ENCODE measurements at regions not wholly inside any gene's neighbourhood (a gene's known extent, or its start where the extent isn't known, plus 50 kb on each side); places are given as distances from the start of the nearest gene placed in this dataset.
A peak's percentile ranks its signal among the peaks of the same experiment; 100 is the strongest.

GRCh38 chr6:108762394-108762793 lies 85.8 kb upstream of the ARMC2 start:
- ATAC-seq (ENCODE audit: low read depth), result peak; percentile 46
- H3K36me3 Mint-ChIP-seq, result no peaks in the 10 kb centered on the region
- no peak overlapping the region for H3K27ac Mint-ChIP-seq
- DNase-seq (ENCODE audit: low spot score in 2 of 2), result no peak
- H3K9me3 Mint-ChIP-seq, result no peaks in the 10 kb centered on the region
- H3K27me3 Mint-ChIP-seq, result peaks cover 6% of the 10 kb centered on the region
- H3K4me3 Mint-ChIP-seq, result no peak overlapping the region
- H3K4me1 Mint-ChIP-seq, result peaks cover 8% of the 10 kb centered on the region

- no peaks in the 10 kb centered on the region for H3K9me3 Mint-ChIP-seq
- peaks cover 6% of the 10 kb centered on the region for H3K27me3 Mint-ChIP-seq
These were observed 84.2 kb upstream of the ARMC2 start for GRCh38 chr6:108763931-108764579.

GRCh38 chr6:108764580-108764950 lies 83.7 kb upstream of the ARMC2 start:
- no peaks in the 10 kb centered on the region for H3K9me3 Mint-ChIP-seq
- ATAC-seq (ENCODE audit: low read depth), result no peak
- H3K27me3 Mint-ChIP-seq, result peaks cover 6% of the 10 kb centered on the region
- H3K4me3 Mint-ChIP-seq, result no peak overlapping the region
- H3K4me1 Mint-ChIP-seq, result peaks cover 13% of the 10 kb centered on the region
- H3K27ac Mint-ChIP-seq, result no peak overlapping the region
- no peaks in the 10 kb centered on the region for H3K36me3 Mint-ChIP-seq
- no peak for DNase-seq (ENCODE audit: low spot score in 2 of 2)

More at GRCh38 chr6:108763931-108764579, 84.2 kb upstream of the ARMC2 start:
- no peak overlapping the region for H3K4me3 Mint-ChIP-seq
- DNase-seq (ENCODE audit: low spot score in 2 of 2) (no peak), ATAC-seq (ENCODE audit: low read depth) (no peak)
- no peak overlapping the region for H3K27ac Mint-ChIP-seq
- no peaks in the 10 kb centered on the region for H3K36me3 Mint-ChIP-seq
- peaks cover 13% of the 10 kb centered on the region for H3K4me1 Mint-ChIP-seq

- H3K36me3 Mint-ChIP-seq, result no peaks in the 10 kb centered on the region
- peaks cover 3% of the 10 kb centered on the region for H3K9me3 Mint-ChIP-seq
- ATAC-seq (ENCODE audit: low read depth) (no peak), DNase-seq (ENCODE audit: low spot score in 2 of 2) (no peak)
- H3K4me3 Mint-ChIP-seq, result no peak overlapping the region
- no peak overlapping the region for H3K27ac Mint-ChIP-seq
- peaks cover 6% of the 10 kb centered on the region for H3K27me3 Mint-ChIP-seq
- H3K4me1 Mint-ChIP-seq, result peaks cover 13% of the 10 kb centered on the region
These were observed 82.7 kb upstream of the ARMC2 start for GRCh38 chr6:108765495-108765894.

GRCh38 chr6:108766419-108766818 lies 81.8 kb upstream of the ARMC2 start:
- DNase-seq (ENCODE audit: low spot score in 2 of 2) (no peak), ATAC-seq (ENCODE audit: low read depth) (no peak)
- Mint-ChIP-seq H3K36me3 (no peaks in the 10 kb centered on the region), H3K4me3 (no peak overlapping the region), H3K27me3 (peaks cover 2% of the 10 kb centered on the region), H3K4me1 (peaks cover 10% of the 10 kb centered on the region), H3K9me3 (peaks cover 3% of the 10 kb centered on the region), H3K27ac (no peak overlapping the region)

- H3K4me3 Mint-ChIP-seq, result no peak overlapping the region
- H3K36me3 Mint-ChIP-seq, result no peaks in the 10 kb centered on the region
- H3K27ac Mint-ChIP-seq, result no peak overlapping the region
- peaks cover 10% of the 10 kb centered on the region for H3K4me1 Mint-ChIP-seq
- H3K9me3 Mint-ChIP-seq, result peaks cover 3% of the 10 kb centered on the region
- no peak for ATAC-seq (ENCODE audit: low read depth)
- no peak for DNase-seq (ENCODE audit: low spot score in 2 of 2)
- H3K27me3 Mint-ChIP-seq, result peaks cover 2% of the 10 kb centered on the region
These were observed 81.3 kb upstream of the ARMC2 start for GRCh38 chr6:108766886-108767285.

- Mint-ChIP-seq H3K27ac (no peak overlapping the region), H3K4me1 (peaks cover 5% of the 10 kb centered on the region), H3K27me3 (peaks cover 2% of the 10 kb centered on the region), H3K36me3 (no peaks in the 10 kb centered on the region), H3K9me3 (peaks cover 3% of the 10 kb centered on the region), H3K4me3 (no peak overlapping the region)
- DNase-seq (ENCODE audit: low spot score in 2 of 2) (peak in 1 of 2 donors; percentile 8), ATAC-seq (ENCODE audit: low read depth) (peak; percentile 49)
These were observed 80.6 kb upstream of the ARMC2 start for GRCh38 chr6:108767418-108768165.

- Mint-ChIP-seq H3K27ac (no peak overlapping the region), H3K27me3 (peaks cover 2% of the 10 kb centered on the region), H3K36me3 (no peaks in the 10 kb centered on the region), H3K4me1 (peaks cover 5% of the 10 kb centered on the region), H3K9me3 (peaks cover 3% of the 10 kb centered on the region), H3K4me3 (no peak overlapping the region)
- DNase-seq (ENCODE audit: low spot score in 2 of 2), result peak in 1 of 2 donors; percentile 2
- no peak for ATAC-seq (ENCODE audit: low read depth)
These were observed 80.1 kb upstream of the ARMC2 start for GRCh38 chr6:108768166-108768555.

GRCh38 chr6:108768792-108769524 lies 79.3 kb upstream of the ARMC2 start:
- Mint-ChIP-seq H3K4me1 (peaks cover 5% of the 10 kb centered on the region), H3K9me3 (peaks cover 3% of the 10 kb centered on the region), H3K36me3 (no peaks in the 10 kb centered on the region), H3K4me3 (no peak overlapping the region), H3K27ac (no peak overlapping the region), H3K27me3 (no peaks in the 10 kb centered on the region)
- ATAC-seq (ENCODE audit: low read depth) (no peak), DNase-seq (ENCODE audit: low spot score in 2 of 2) (peak in 1 of 2 donors; percentile 3)

GRCh38 chr6:108771421-108771820 lies 76.8 kb upstream of the ARMC2 start:
- DNase-seq (ENCODE audit: low spot score in 2 of 2) (peak in 1 of 2 donors; percentile 7), ATAC-seq (ENCODE audit: low read depth) (no peak)
- H3K27ac Mint-ChIP-seq, result no peak overlapping the region
- H3K4me1 Mint-ChIP-seq, result peaks cover 5% of the 10 kb centered on the region
- no peak overlapping the region for H3K4me3 Mint-ChIP-seq
- peaks cover 3% of the 10 kb centered on the region for H3K9me3 Mint-ChIP-seq
- H3K36me3 Mint-ChIP-seq, result no peaks in the 10 kb centered on the region
- no peaks in the 10 kb centered on the region for H3K27me3 Mint-ChIP-seq

- peaks cover 3% of the 10 kb centered on the region for H3K9me3 Mint-ChIP-seq
- H3K27ac Mint-ChIP-seq, result no peak overlapping the region
- no peaks in the 10 kb centered on the region for H3K27me3 Mint-ChIP-seq
- ATAC-seq (ENCODE audit: low read depth) (no peak), DNase-seq (ENCODE audit: low spot score in 2 of 2) (peak in 1 of 2 donors; percentile 3)
- H3K4me3 Mint-ChIP-seq, result no peak overlapping the region
- H3K4me1 Mint-ChIP-seq, result peaks cover 9% of the 10 kb centered on the region
- H3K36me3 Mint-ChIP-seq, result no peaks in the 10 kb centered on the region
These were observed 73.7 kb upstream of the ARMC2 start for GRCh38 chr6:108774555-108774954.

GRCh38 chr6:108777536-108777935 lies 70.7 kb upstream of the ARMC2 start:
- H3K27me3 Mint-ChIP-seq, result peaks cover 2% of the 10 kb centered on the region
- H3K36me3 Mint-ChIP-seq, result no peaks in the 10 kb centered on the region
- no peaks in the 10 kb centered on the region for H3K9me3 Mint-ChIP-seq
- H3K4me3 Mint-ChIP-seq, result no peak overlapping the region
- ATAC-seq (ENCODE audit: low read depth), result no peak
- no peak for DNase-seq (ENCODE audit: low spot score in 2 of 2)
- peaks cover 23% of the 10 kb centered on the region for H3K4me1 Mint-ChIP-seq
- no peak overlapping the region for H3K27ac Mint-ChIP-seq

- peaks cover 26% of the 10 kb centered on the region for H3K4me1 Mint-ChIP-seq
- peaks cover 4% of the 10 kb centered on the region for H3K27me3 Mint-ChIP-seq
- ATAC-seq (ENCODE audit: low read depth), result no peak
- no peak overlapping the region for H3K4me3 Mint-ChIP-seq
- H3K9me3 Mint-ChIP-seq, result no peaks in the 10 kb centered on the region
- H3K36me3 Mint-ChIP-seq, result no peaks in the 10 kb centered on the region
- DNase-seq (ENCODE audit: low spot score in 2 of 2), result no peak
- peak overlapping the region; percentile 48 for H3K27ac Mint-ChIP-seq
These were observed 69.6 kb upstream of the ARMC2 start for GRCh38 chr6:108778421-108779186.
